Activated CD8-positive, alpha-beta T cell treated with anti-CD3 and anti-CD28 coated beads for 36 hours (primary cell): ENCODE measurements at regions not wholly inside any gene's neighbourhood (a gene's known extent, or its start where the extent isn't known, plus 50 kb on each side); places are given as distances from the start of the nearest gene placed in this dataset.

Source experiments
- ATAC-seq: fragments of 200-7000 bp; cut with Tn5 transposase; one replicate; pipeline ENCODE4 v1.10.0; 2021; ENCODE audit warnings: mild to moderate bottlenecking, moderate library complexity
- CTCF ChIA-PET: fragments of 350-600 bp; sonication (Branson Sonifier 250); formaldehyde crosslinking; loops from one replicate; lab custom pipeline; 2021; ENCODE audit warnings: antibody characterized with exemption; lab: Charles Lee
- POLR2A ChIA-PET: fragments of 350-600 bp; sonication (Branson Sonifier 250); formaldehyde crosslinking; loops from one replicate; lab custom pipeline; 2021; ENCODE audit warnings: antibody characterized with exemption; lab: Charles Lee
- DNase-seq: peaks from one replicate; pipeline ENCODE4 v3.0.0-alpha.2; 2020
- H3K27ac Mint-ChIP-seq: one replicate; pipeline ENCODE4 v1.8.0; 2021; ENCODE audit warnings: mild to moderate bottlenecking, mixed read lengths
- H3K27me3 Mint-ChIP-seq: one replicate; pipeline ENCODE4 v1.8.0; 2021; ENCODE audit warnings: mixed read lengths
- H3K36me3 Mint-ChIP-seq: one replicate; pipeline ENCODE4 v1.8.0; 2021; ENCODE audit warnings: low read depth, mixed read lengths
- H3K4me1 Mint-ChIP-seq: one replicate; pipeline ENCODE4 v1.8.0; 2021; ENCODE audit warnings: low read depth, mixed read lengths
- H3K4me3 Mint-ChIP-seq: one replicate; pipeline ENCODE4 v1.8.0; 2021; ENCODE audit warnings: mild to moderate bottlenecking, moderate library complexity, mixed read lengths
- H3K9me3 Mint-ChIP-seq: one replicate; pipeline ENCODE4 v1.8.0; 2021; ENCODE audit warnings: mixed read lengths
- intact Hi-C: fragments of 100-400 bp; cut with micrococcal nuclease; formaldehyde crosslinking; loops from one replicate; pipeline ENCODE4 v1.10.0; 2022
- TF ChIP-seq, protein P1 (sequence below): fragments of 200-600 bp; IDR thresholded peaks from one replicate; pipeline ENCODE4 v1.8.0; 2022; ENCODE audit warnings: antibody characterized with exemption, mild to moderate bottlenecking

DNA sequence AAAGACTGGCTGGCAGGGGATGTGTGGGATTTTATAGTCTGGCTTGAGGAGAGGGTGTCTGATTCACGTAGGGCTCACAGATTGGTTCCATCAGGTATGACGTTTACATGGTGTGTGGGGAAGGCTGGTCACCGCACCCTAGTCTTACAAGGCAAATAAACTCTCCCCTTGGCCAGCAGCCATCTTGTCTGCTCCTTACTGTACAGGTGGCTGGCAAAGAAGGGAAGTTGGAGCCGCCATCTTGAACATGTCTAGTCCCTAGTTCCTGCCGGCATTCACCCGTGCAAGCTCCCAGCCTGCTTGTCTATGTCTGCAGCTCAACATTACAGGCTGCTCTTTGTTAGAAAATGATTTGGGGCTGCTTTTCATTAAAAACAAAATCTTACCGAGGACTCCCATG lies 97.6 kb downstream of the RAMP3 start:
- no peak overlapping the region for H3K4me3 Mint-ChIP-seq
- ATAC-seq (no peak), DNase-seq (no peak)
- TF ChIP-seq, protein P1, sequence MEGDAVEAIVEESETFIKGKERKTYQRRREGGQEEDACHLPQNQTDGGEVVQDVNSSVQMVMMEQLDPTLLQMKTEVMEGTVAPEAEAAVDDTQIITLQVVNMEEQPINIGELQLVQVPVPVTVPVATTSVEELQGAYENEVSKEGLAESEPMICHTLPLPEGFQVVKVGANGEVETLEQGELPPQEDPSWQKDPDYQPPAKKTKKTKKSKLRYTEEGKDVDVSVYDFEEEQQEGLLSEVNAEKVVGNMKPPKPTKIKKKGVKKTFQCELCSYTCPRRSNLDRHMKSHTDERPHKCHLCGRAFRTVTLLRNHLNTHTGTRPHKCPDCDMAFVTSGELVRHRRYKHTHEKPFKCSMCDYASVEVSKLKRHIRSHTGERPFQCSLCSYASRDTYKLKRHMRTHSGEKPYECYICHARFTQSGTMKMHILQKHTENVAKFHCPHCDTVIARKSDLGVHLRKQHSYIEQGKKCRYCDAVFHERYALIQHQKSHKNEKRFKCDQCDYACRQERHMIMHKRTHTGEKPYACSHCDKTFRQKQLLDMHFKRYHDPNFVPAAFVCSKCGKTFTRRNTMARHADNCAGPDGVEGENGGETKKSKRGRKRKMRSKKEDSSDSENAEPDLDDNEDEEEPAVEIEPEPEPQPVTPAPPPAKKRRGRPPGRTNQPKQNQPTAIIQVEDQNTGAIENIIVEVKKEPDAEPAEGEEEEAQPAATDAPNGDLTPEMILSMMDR = no peak
- POLR2A ChIA-PET = no interaction called here
- H3K4me1 Mint-ChIP-seq = peaks cover 2% of the 10 kb centered on the region
- no peak overlapping the region for H3K27ac Mint-ChIP-seq
- H3K27me3 Mint-ChIP-seq = peaks cover 18% of the 10 kb centered on the region
- no peaks in the 10 kb centered on the region for H3K9me3 Mint-ChIP-seq
- CTCF ChIA-PET = interaction anchor here (3.1 kb wide), 1 partner anchor 101 kb away, joined by 10 read pairs; no protein-coding TSS in a partner anchor
- intact Hi-C loops = no loop called here
- no peaks in the 10 kb centered on the region for H3K36me3 Mint-ChIP-seq

DNA sequence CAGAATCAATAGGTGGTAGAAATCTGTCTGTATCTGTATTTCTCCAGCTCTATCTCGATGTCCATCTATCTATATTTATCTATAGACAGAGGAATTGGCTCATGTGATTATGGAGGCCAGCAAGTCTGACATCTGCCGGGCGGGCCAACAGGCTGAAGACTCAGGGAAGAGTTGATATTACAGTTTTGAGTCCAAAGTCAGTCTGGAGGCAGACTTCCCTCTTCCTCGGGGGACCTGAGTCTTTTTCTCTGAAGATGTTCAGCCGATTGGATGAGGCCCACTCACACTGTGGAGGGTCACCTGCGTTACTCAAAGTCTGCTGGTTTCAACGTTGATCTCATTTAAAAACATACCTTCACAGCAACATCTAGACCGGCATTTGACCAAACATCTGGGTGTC lies 98.7 kb downstream of the RAMP3 start:
- DNase-seq = no peak
- Mint-ChIP-seq H3K9me3 (no peaks in the 10 kb centered on the region), H3K27me3 (peaks cover 18% of the 10 kb centered on the region), H3K36me3 (no peaks in the 10 kb centered on the region), H3K4me3 (no peak overlapping the region), H3K27ac (no peak overlapping the region), H3K4me1 (peaks cover 2% of the 10 kb centered on the region)
- TF ChIP-seq, protein P1 = no peak
- POLR2A ChIA-PET = interaction anchor here (0.8 kb wide), 1 partner anchor 66 kb away, joined by 3 read pairs; no protein-coding TSS in a partner anchor
- CTCF ChIA-PET = interaction anchor here (1.1 to 3.1 kb wide), 2 partner anchors 102 to 598 kb away, joined by 3 to 10 read pairs; no protein-coding TSS in a partner anchor
- intact Hi-C loops = no loop called here
- no peak for ATAC-seq

DNA sequence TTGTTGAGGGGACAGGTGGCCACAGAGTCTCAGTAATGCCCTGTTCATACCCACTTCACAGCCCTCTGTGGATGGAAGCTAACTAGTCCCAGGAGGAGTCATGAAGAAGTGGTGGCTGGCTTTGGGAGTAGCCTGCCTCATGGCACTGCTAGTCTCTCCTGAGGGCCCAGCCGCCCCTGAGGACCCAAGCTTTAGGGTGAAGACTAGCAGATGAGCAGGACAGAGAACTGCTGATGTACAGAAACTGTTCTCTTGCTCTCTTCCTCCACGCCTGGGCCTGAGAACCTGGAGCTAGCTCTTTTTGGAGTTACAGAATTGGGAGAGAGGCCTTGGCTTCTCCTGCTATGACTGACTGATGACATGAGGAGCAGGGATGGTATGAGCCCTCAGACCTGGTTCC lies 99.2 kb downstream of the RAMP3 start:
- TF ChIP-seq, protein P1 = no peak
- POLR2A ChIA-PET = interaction anchor here (0.8 kb wide), 1 partner anchor 67 kb away, joined by 3 read pairs; no protein-coding TSS in a partner anchor
- intact Hi-C loops = no loop called here
- no peaks in the 10 kb centered on the region for H3K9me3 Mint-ChIP-seq
- no peak overlapping the region for H3K4me3 Mint-ChIP-seq
- H3K4me1 Mint-ChIP-seq = peaks cover 2% of the 10 kb centered on the region
- H3K27ac Mint-ChIP-seq = no peak overlapping the region
- DNase-seq (no peak), ATAC-seq (no peak)
- no peaks in the 10 kb centered on the region for H3K36me3 Mint-ChIP-seq
- H3K27me3 Mint-ChIP-seq = peaks cover 18% of the 10 kb centered on the region
- CTCF ChIA-PET = interaction anchor here (1.1 to 3.1 kb wide), 2 partner anchors 103 to 597 kb away, joined by 3 to 10 read pairs; no protein-coding TSS in a partner anchor

DNA sequence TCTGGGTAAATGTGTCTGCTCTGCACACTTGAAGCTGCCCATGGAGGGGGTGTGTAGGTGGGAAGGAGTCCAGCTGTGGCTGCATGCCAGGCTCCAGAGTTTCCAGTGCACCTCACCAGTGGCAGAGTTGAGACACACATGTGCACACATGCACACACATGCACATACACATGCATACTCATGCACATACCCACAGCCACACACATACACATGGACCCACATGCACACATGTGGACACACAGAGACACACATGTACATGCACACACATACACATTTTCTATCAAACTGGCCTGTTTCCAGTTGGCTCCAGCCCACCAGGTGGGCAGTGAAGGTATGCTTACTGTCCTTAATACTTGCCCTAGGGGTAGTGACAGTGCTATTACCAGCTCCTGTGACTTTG lies 99.7 kb downstream of the RAMP3 start:
- TF ChIP-seq, protein P1 = no peak
- H3K9me3 Mint-ChIP-seq = no peaks in the 10 kb centered on the region
- H3K27me3 Mint-ChIP-seq = peaks cover 18% of the 10 kb centered on the region
- CTCF ChIA-PET = interaction anchor here (1.1 to 4.4 kb wide), 3 partner anchors 103 to 597 kb away, joined by 3 to 72 read pairs (median 10); no protein-coding TSS in a partner anchor
- H3K4me1 Mint-ChIP-seq = peaks cover 2% of the 10 kb centered on the region
- DNase-seq (no peak), ATAC-seq (no peak)
- POLR2A ChIA-PET = interaction anchor here (0.8 kb wide), 1 partner anchor 67 kb away, joined by 3 read pairs; no protein-coding TSS in a partner anchor
- H3K36me3 Mint-ChIP-seq = no peaks in the 10 kb centered on the region
- intact Hi-C loops = no loop called here
- no peak overlapping the region for H3K27ac Mint-ChIP-seq
- H3K4me3 Mint-ChIP-seq = no peak overlapping the region

DNA sequence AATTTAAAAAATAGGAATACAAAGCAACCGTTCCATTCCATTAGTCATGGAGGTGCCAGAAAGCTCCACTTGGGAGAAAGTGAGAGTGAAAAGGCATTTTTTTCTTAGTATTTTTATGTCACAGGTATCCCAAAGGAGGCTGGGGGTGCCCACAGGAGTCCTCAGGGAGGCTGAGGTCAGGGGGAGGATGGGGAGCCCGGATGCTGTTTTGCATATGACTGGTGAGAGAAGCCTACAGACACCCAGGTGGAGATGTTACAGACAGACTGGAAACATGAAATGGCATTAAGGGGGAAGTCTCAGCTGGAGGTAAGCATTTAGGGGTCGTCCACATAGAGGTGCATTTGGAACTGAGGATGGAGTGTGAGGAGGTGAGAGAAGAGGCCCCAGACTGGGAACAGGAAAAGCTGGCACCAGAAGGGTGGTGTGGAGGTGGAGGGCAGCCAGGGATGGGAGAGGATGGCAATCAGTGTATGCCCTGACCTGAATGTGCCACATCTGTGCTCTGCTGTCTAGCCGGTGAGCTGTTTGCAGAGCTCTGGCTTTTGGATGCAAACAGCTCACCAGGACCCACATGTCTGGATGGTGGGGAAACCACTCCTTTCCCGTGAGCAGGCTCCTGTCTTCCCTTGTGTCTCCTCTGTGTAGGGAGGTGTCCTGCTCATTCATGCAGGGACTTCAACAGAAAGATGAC lies 101.1 kb downstream of the RAMP3 start:
- TF ChIP-seq, protein P1 = no peak
- DNase-seq (no peak), ATAC-seq (no peak)
- Mint-ChIP-seq H3K27me3 (peaks cover 15% of the 10 kb centered on the region), H3K9me3 (peaks cover 5% of the 10 kb centered on the region), H3K4me3 (no peak overlapping the region), H3K36me3 (no peaks in the 10 kb centered on the region), H3K27ac (no peak overlapping the region), H3K4me1 (peaks cover 2% of the 10 kb centered on the region)
- ChIA-PET POLR2A (no interaction called here), CTCF (interaction anchor here (0.9 to 4.4 kb wide), 18 partner anchors 8 to 595 kb away, joined by 3 to 72 read pairs (median 4); partner anchors contain the start of gene RAMP3)
- intact Hi-C loops = no loop called here
